Natural killer cell (primary cell): ENCODE measurements at regions not wholly inside any gene's neighbourhood (a gene's known extent, or its start where the extent isn't known, plus 50 kb on each side); places are given as distances from the start of the nearest gene placed in this dataset.

ENCODE experiments used
- ATAC-seq, 3 donors: fragments of 150-1000 bp in 2 of 3; fragments of 200-7000 bp in 1 of 3; cut with Tn5 transposase; 1 replicate in 1 of 3; 2 replicates in 2 of 3; pipeline ENCODE4 v1.10.0; 2021; ENCODE audit warnings: mild to moderate bottlenecking in 2 of 3, moderate library complexity in 2 of 3
- DNase-seq, 2 donors: peaks; one replicate each; pipeline versions ENCODE4 v3.0.0 to v3.0.0-alpha.2; 2013 to 2021; ENCODE audit warnings: mixed read lengths in 1 of 2
- H3K27ac ChIP-seq: one replicate; pipeline ENCODE4 v1.5.1; 2013; ENCODE audit warnings: mild to moderate bottlenecking, low read length
- H3K27me3 ChIP-seq: one replicate; pipeline ENCODE4 v1.6.1; 2013; ENCODE audit warnings: low read length; ENCODE audit not compliant: control insufficient read depth, insufficient read depth
- H3K36me3 ChIP-seq: one replicate; pipeline ENCODE4 v1.6.1; 2013; ENCODE audit warnings: low read length; ENCODE audit not compliant: control insufficient read depth, insufficient read depth
- H3K4me1 ChIP-seq: one replicate; pipeline ENCODE4 v1.6.1; 2013; ENCODE audit warnings: low read length; ENCODE audit not compliant: control insufficient read depth, insufficient read depth
- H3K4me3 ChIP-seq: one replicate; pipeline ENCODE4 v1.5.1; 2013; ENCODE audit warnings: low read length
- H3K9me3 ChIP-seq: one replicate; pipeline ENCODE4 v1.6.1; 2013; ENCODE audit warnings: low read length; ENCODE audit not compliant: control insufficient read depth, insufficient read depth
- H3K27ac Mint-ChIP-seq, 2 donors: one replicate each; pipeline ENCODE4 v1.8.0; 2022; ENCODE audit warnings: mild to moderate bottlenecking in 2 of 2, mixed read lengths in 2 of 2, moderate library complexity in 1 of 2
- H3K27me3 Mint-ChIP-seq, 2 donors: one replicate each; pipeline ENCODE4 v1.8.0; 2022; ENCODE audit warnings: low read depth in 2 of 2, mixed read lengths in 2 of 2
- H3K36me3 Mint-ChIP-seq: one replicate; pipeline ENCODE4 v1.8.0; 2022; ENCODE audit warnings: mixed read lengths
- H3K4me1 Mint-ChIP-seq, 2 donors: one replicate each; pipeline ENCODE4 v1.8.0; 2022; ENCODE audit warnings: mixed read lengths in 2 of 2
- H3K4me3 Mint-ChIP-seq: one replicate; pipeline ENCODE4 v1.8.0; 2022; ENCODE audit warnings: mild to moderate bottlenecking, moderate library complexity, mixed read lengths
- H3K9me3 Mint-ChIP-seq, 2 donors: one replicate each; pipeline ENCODE4 v1.8.0; 2022; ENCODE audit warnings: mixed read lengths in 2 of 2
- CTCF ChIP-seq: fragments of 200-600 bp; IDR thresholded peaks from one replicate; pipeline ENCODE4 v1.8.0; 2022; ENCODE audit warnings: antibody characterized with exemption
- WGBS: methylation state at CpG from one replicate; pipeline ENCODE4 v1.1.7; 2013; ENCODE audit warnings: missing lambda C conversion rate; ENCODE audit not compliant: insufficient coverage; 5-methylcytosine and 5-hydroxymethylcytosine counted together
- intact Hi-C: fragments of 100-400 bp; cut with micrococcal nuclease; formaldehyde crosslinking; loops from one replicate; pipeline ENCODE4 v1.14.2; 2022

GRCh38 chr6:120384671-120385070, 949.6 kb downstream of the TBC1D32 start:
- intact Hi-C loops: no loop called here
- no peaks in the 10 kb centered on the region for H3K36me3 Mint-ChIP-seq
- Histone ChIP-seq H3K36me3 (no peaks in the 10 kb centered on the region), H3K4me1 (no peaks in the 10 kb centered on the region), H3K27ac (no peak overlapping the region), H3K27me3 (no peaks in the 10 kb centered on the region), H3K9me3 (no peaks in the 10 kb centered on the region), H3K4me3 (no peak overlapping the region)
- ATAC-seq: no peak
- TF ChIP-seq CTCF: no peak
- DNase-seq: no peak
- H3K4me1 Mint-ChIP-seq: no peaks in the 10 kb centered on the region
- H3K4me3 Mint-ChIP-seq: no peak overlapping the region
- H3K27ac Mint-ChIP-seq: no peak overlapping the region
- peaks cover 5 to 8% of the 10 kb centered on the region in 2 donors for H3K9me3 Mint-ChIP-seq
- H3K27me3 Mint-ChIP-seq: no peaks in the 10 kb centered on the region

GRCh38 chr6:120383681-120384080, 950.6 kb downstream of the TBC1D32 start:
- Mint-ChIP-seq H3K36me3 (no peaks in the 10 kb centered on the region), H3K27me3 (no peaks in the 10 kb centered on the region), H3K27ac (no peak overlapping the region), H3K4me1 (no peaks in the 10 kb centered on the region), H3K9me3 (peaks cover 2 to 5% of the 10 kb centered on the region in 2 donors), H3K4me3 (no peak overlapping the region)
- no peak for TF ChIP-seq CTCF
- no peaks in the 10 kb centered on the region for H3K36me3 ChIP-seq
- no peak for DNase-seq
- no peak for ATAC-seq
- intact Hi-C loops: no loop called here
- no peaks in the 10 kb centered on the region for H3K9me3 ChIP-seq
- no peak overlapping the region for H3K27ac ChIP-seq
- no peaks in the 10 kb centered on the region for H3K4me1 ChIP-seq
- H3K27me3 ChIP-seq: no peaks in the 10 kb centered on the region
- 100% methylated on average over 1 of the region's 1 CpG for WGBS
- H3K4me3 ChIP-seq: no peak overlapping the region

- H3K36me3 Mint-ChIP-seq: no peaks in the 10 kb centered on the region
- H3K9me3 ChIP-seq: no peaks in the 10 kb centered on the region
- H3K27me3 ChIP-seq: no peaks in the 10 kb centered on the region
- no peak for DNase-seq
- intact Hi-C loops: no loop called here
- TF ChIP-seq CTCF: no peak
- H3K4me3 Mint-ChIP-seq: no peak overlapping the region
- 63% methylated on average over 1 of the region's 3 CpGs for WGBS
- H3K4me1 ChIP-seq: no peaks in the 10 kb centered on the region
- no peak for ATAC-seq
- no peaks in the 10 kb centered on the region for H3K36me3 ChIP-seq
- no peaks in the 10 kb centered on the region for H3K4me1 Mint-ChIP-seq
- H3K4me3 ChIP-seq: no peak overlapping the region
- no peaks in the 10 kb centered on the region for H3K27me3 Mint-ChIP-seq
- H3K27ac ChIP-seq: no peak overlapping the region
- H3K9me3 Mint-ChIP-seq: peaks cover 2 to 5% of the 10 kb centered on the region in 2 donors
- no peak overlapping the region for H3K27ac Mint-ChIP-seq
Measured at GRCh38 chr6:120378582-120379220, 955.6 kb downstream of the TBC1D32 start.

- DNase-seq: no peak
- Mint-ChIP-seq H3K27ac (no peak overlapping the region), H3K4me1 (no peaks in the 10 kb centered on the region), H3K27me3 (no peaks in the 10 kb centered on the region), H3K9me3 (peaks cover 5 to 15% of the 10 kb centered on the region in 2 donors), H3K4me3 (no peak overlapping the region), H3K36me3 (no peaks in the 10 kb centered on the region)
- no peak for ATAC-seq
- 29% methylated on average over 2 of the region's 2 CpGs for WGBS
- H3K4me3 ChIP-seq: no peak overlapping the region
- TF ChIP-seq CTCF: no peak
- intact Hi-C loops: loop anchor here (2.0 kb wide), 1 partner anchor 24 kb away; no protein-coding TSS in a partner anchor
- no peaks in the 10 kb centered on the region for H3K9me3 ChIP-seq
- H3K4me1 ChIP-seq: no peaks in the 10 kb centered on the region
- H3K27ac ChIP-seq: no peak overlapping the region
- H3K27me3 ChIP-seq: no peaks in the 10 kb centered on the region
- H3K36me3 ChIP-seq: no peaks in the 10 kb centered on the region
Measured at GRCh38 chr6:120373185-120373584, 961.1 kb downstream of the TBC1D32 start.
